Activated naive CD8-positive, alpha-beta T cell treated with anti-CD3 and anti-CD28 coated beads, Interleukin-2, amount 50 U/mL, for 24 hours (primary cell): ENCODE measurements at regions not wholly inside any gene's neighbourhood (a gene's known extent, or its start where the extent isn't known, plus 50 kb on each side); places are given as distances from the start of the nearest gene placed in this dataset.
"Not testable (repeated sequence)": the region's sequence is repeated elsewhere in the genome, so short reads cannot be mapped to it uniquely, and the experiment has no call there.

Experiments
- ATAC-seq: fragments of 150-1000 bp; cut with Tn5 transposase; one replicate; pipeline ENCODE4 v1.10.0; 2021
- DNase-seq: peaks from one replicate; pipeline ENCODE4 v3.0.0; 2021
- H3K27ac Mint-ChIP-seq: one replicate; pipeline ENCODE4 v1.8.0; 2021; ENCODE audit warnings: mild to moderate bottlenecking, mixed read lengths
- H3K27me3 Mint-ChIP-seq: one replicate; pipeline ENCODE4 v1.8.0; 2021; ENCODE audit warnings: mixed read lengths
- H3K36me3 Mint-ChIP-seq: one replicate; pipeline ENCODE4 v1.8.0; 2021; ENCODE audit warnings: low read depth, mixed read lengths
- H3K4me1 Mint-ChIP-seq: one replicate; pipeline ENCODE4 v1.8.0; 2021; ENCODE audit warnings: mixed read lengths
- H3K4me3 Mint-ChIP-seq: one replicate; pipeline ENCODE4 v1.8.0; 2021; ENCODE audit warnings: mild to moderate bottlenecking, moderate library complexity, mixed read lengths
- H3K9me3 Mint-ChIP-seq: one replicate; pipeline ENCODE4 v1.8.0; 2021; ENCODE audit warnings: mixed read lengths

- not testable (repeated sequence) for ATAC-seq, H3K27me3 Mint-ChIP-seq, H3K4me3 Mint-ChIP-seq, H3K36me3 Mint-ChIP-seq, H3K4me1 Mint-ChIP-seq, DNase-seq, H3K27ac Mint-ChIP-seq, H3K9me3 Mint-ChIP-seq
Observed at GRCh38 chr16:65813879-65814278, 552.6 kb upstream of the CDH5 start.

GRCh38 chr16:65809627-65810026 lies 556.9 kb upstream of the CDH5 start:
- Mint-ChIP-seq H3K4me3 (no peak overlapping the region), H3K27ac (no peak overlapping the region), H3K9me3 (peaks cover 12% of the 10 kb centered on the region), H3K4me1 (no peaks in the 10 kb centered on the region), H3K27me3 (peaks cover 8% of the 10 kb centered on the region), H3K36me3 (no peaks in the 10 kb centered on the region)
- DNase-seq (no peak), ATAC-seq (no peak)

DNA sequence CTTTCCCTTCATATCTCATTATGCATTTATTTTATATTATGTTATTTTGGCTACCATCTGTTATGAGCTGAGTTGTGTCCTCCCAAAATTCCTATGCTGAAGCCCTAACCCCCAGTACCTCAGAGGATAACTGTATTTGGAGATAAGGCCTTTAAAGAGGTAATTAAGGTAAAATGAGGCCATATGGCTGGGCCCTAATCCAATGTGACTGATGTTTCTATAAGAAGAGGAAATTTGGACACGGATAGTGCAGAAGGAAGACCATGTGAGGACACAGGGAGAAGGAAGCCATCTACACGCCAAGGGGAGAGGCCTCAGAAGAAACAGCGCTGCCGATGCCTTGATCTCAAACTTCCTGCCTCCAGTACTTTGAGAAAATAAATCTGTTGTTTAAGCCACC lies 557.7 kb upstream of the CDH5 start:
- no peak for ATAC-seq
- peaks cover 12% of the 10 kb centered on the region for H3K9me3 Mint-ChIP-seq
- DNase-seq, result no peak
- H3K4me3 Mint-ChIP-seq, result no peak overlapping the region
- no peak overlapping the region for H3K27ac Mint-ChIP-seq
- H3K27me3 Mint-ChIP-seq, result peaks cover 8% of the 10 kb centered on the region
- H3K36me3 Mint-ChIP-seq, result no peaks in the 10 kb centered on the region
- H3K4me1 Mint-ChIP-seq, result no peaks in the 10 kb centered on the region

- DNase-seq (no peak), ATAC-seq (no peak)
- Mint-ChIP-seq H3K4me1 (no peaks in the 10 kb centered on the region), H3K4me3 (no peak overlapping the region), H3K36me3 (no peaks in the 10 kb centered on the region), H3K27me3 (peaks cover 8% of the 10 kb centered on the region), H3K9me3 (peaks cover 9% of the 10 kb centered on the region), H3K27ac (no peak overlapping the region)
Observed at GRCh38 chr16:65807858-65808257, 558.6 kb upstream of the CDH5 start.

DNA sequence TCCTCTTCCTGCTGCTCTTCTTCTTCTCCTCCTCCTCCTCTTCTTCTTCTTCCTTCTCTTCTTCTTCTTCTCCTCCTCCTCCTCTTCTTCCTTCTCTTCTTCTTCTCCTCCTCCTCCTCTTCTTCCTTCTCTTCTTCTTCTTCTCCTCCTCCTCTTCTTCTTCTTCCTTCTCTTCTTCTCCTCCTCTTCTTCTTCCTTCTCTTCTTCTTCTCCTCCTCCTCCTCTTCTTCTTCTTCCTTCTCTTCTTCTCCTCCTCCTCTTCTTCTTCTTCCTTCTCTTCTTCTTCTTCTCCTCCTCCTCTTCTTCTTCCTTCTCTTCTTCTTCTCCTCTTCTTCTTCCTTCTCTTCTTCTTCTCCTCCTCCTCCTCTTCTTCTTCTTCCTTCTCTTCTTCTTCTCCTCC lies 560.8 kb upstream of the CDH5 start:
- ATAC-seq, H3K27ac Mint-ChIP-seq, DNase-seq, H3K27me3 Mint-ChIP-seq, H3K4me1 Mint-ChIP-seq, H3K4me3 Mint-ChIP-seq, H3K9me3 Mint-ChIP-seq, H3K36me3 Mint-ChIP-seq: not testable (repeated sequence)

DNA sequence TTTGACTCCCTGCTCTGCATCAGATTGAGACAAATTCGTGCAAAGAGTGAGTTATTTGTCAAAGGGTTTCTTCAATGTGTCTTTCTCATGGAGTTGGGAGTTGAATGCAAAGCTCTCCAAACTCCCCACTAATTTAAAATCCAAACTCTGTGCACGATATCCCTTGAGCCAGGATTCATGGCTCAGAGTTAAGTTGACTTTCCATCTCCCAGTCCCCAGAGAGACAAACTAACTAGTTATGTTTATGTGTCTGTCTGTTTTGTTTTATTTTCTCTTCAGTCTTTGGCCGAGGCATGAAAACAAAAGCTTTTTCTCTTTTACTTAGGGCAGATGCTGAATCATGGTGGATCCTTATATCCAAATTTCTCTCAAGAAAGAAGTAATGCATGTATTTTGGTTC lies 570.0 kb upstream of the CDH5 start:
- Mint-ChIP-seq H3K4me1 (no peaks in the 10 kb centered on the region), H3K36me3 (no peaks in the 10 kb centered on the region), H3K9me3 (peaks cover 4% of the 10 kb centered on the region), H3K27ac (no peak overlapping the region), H3K4me3 (no peak overlapping the region), H3K27me3 (peaks cover 2% of the 10 kb centered on the region)
- DNase-seq, result no peak
- ATAC-seq, result no peak

DNA sequence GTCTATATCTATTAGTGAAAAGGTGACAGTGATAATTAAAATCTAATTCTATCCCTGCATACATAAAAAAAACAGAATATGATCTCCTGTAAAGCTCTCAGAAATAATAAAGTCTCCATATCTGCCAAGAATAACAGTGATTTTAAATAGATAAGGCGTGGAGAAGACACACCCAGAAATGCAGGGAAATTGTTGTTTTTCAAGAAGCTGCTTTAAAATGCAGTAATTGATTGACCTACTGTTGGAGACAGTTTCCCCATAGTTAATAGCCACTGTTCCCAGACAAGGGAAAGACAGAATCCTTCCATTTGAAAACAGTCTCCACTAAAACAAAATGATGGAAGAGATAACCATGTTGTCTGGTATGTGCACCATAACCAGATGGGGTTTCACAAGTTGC lies 571.5 kb upstream of the CDH5 start:
- Mint-ChIP-seq H3K4me1 (no peaks in the 10 kb centered on the region), H3K36me3 (no peaks in the 10 kb centered on the region), H3K27ac (no peak overlapping the region), H3K4me3 (no peak overlapping the region), H3K9me3 (peaks cover 4% of the 10 kb centered on the region), H3K27me3 (peaks cover 2% of the 10 kb centered on the region)
- DNase-seq (no peak), ATAC-seq (no peak)

- ATAC-seq, result no peak
- no peak for DNase-seq
- H3K36me3 Mint-ChIP-seq, result no peaks in the 10 kb centered on the region
- no peaks in the 10 kb centered on the region for H3K4me1 Mint-ChIP-seq
- H3K4me3 Mint-ChIP-seq, result no peak overlapping the region
- peaks cover 4% of the 10 kb centered on the region for H3K9me3 Mint-ChIP-seq
- peaks cover 2% of the 10 kb centered on the region for H3K27me3 Mint-ChIP-seq
- no peak overlapping the region for H3K27ac Mint-ChIP-seq
Observed at GRCh38 chr16:65793781-65794180, 572.7 kb upstream of the CDH5 start.

DNA sequence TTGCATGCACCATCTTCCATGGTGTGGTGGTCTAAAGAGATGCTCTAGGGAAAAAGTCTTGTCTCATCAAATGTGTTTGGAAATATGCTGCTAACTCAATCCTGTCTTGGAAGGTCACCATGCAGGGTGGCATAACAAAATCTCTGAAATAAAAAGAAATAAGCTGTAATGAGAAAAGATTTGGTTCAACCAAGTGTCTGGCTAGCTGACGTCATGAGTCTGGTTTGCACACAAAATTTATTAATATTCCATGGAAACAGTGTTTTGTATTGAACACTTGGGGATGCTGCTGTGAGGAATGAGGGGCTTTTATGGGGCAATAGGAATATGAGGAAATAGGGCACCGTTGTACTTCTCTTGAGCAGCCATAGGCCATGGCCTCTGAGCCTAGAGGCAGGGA lies 575.7 kb upstream of the CDH5 start:
- Mint-ChIP-seq H3K9me3 (no peaks in the 10 kb centered on the region), H3K27me3 (no peaks in the 10 kb centered on the region), H3K4me1 (no peaks in the 10 kb centered on the region), H3K36me3 (no peaks in the 10 kb centered on the region), H3K4me3 (no peak overlapping the region), H3K27ac (no peak overlapping the region)
- ATAC-seq (no peak), DNase-seq (no peak)

- no peaks in the 10 kb centered on the region for H3K36me3 Mint-ChIP-seq
- no peaks in the 10 kb centered on the region for H3K27me3 Mint-ChIP-seq
- no peaks in the 10 kb centered on the region for H3K4me1 Mint-ChIP-seq
- no peak overlapping the region for H3K4me3 Mint-ChIP-seq
- peaks cover 3% of the 10 kb centered on the region for H3K9me3 Mint-ChIP-seq
- no peak for DNase-seq
- no peak for ATAC-seq
- H3K27ac Mint-ChIP-seq, result no peak overlapping the region
Observed at GRCh38 chr16:65789161-65789945, 577.1 kb upstream of the CDH5 start.

DNA sequence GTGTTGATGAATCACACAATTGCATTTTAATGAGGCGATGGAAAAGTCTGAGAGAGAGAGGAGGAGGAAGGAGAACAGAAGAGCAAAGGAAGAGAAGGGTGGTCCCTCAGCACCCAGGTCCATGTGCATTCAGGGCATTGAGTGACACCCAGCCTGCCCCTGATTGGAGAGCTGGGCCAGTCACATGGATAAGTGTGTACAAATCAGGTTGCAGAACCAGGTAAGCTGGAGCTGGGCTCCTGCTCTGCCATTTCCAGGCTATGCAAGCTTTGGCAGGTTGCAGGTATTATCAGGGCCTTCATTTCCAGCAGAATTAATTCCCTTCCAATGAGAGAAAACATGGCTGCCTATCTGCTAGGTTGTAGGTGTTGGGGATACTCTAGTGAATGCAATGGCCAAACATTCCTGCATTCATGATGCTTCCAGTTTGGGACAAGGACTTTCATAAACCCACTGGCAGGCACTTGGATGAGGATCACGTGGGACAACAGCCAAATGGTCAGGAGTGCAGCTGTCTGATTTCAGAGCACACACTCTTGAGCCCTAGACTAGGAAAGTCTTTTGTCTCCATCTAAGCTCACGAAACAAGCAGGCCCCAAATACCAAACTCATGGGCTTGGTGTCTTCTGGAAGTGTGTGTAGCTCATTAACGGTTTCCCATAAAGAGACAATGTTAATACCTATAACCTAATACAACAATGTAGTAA lies 577.9 kb upstream of the CDH5 start:
- no peaks in the 10 kb centered on the region for H3K4me1 Mint-ChIP-seq
- H3K27ac Mint-ChIP-seq, result no peak overlapping the region
- ATAC-seq (no peak), DNase-seq (no peak)
- no peaks in the 10 kb centered on the region for H3K27me3 Mint-ChIP-seq
- H3K9me3 Mint-ChIP-seq, result peaks cover 3% of the 10 kb centered on the region
- no peaks in the 10 kb centered on the region for H3K36me3 Mint-ChIP-seq
- H3K4me3 Mint-ChIP-seq, result no peak overlapping the region

DNA sequence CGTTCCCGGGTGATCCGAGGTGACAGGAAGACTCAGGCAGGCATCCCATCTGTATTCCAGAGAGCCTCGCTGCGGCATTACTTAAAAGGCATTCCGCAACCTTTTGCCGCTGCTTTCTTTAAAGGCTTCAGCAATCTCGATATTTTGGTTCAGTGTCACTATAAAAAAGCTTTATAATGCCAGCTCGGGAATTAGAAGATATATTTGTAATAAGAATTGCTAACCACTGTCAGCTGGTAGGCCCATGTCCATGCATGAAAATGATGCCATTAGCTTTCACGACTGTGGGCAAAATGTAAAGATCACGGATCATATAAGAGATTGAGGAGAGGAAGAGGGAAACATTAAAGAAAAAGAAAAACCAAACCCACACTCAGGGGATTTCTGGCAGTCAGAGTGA lies 578.6 kb upstream of the CDH5 start:
- ATAC-seq, result no peak
- Mint-ChIP-seq H3K9me3 (peaks cover 3% of the 10 kb centered on the region), H3K4me3 (no peak overlapping the region)

GRCh38 chr16:65786916-65787315 lies 579.6 kb upstream of the CDH5 start:
- no peak overlapping the region for H3K4me3 Mint-ChIP-seq
- H3K9me3 Mint-ChIP-seq, result peaks cover 3% of the 10 kb centered on the region
- no peaks in the 10 kb centered on the region for H3K4me1 Mint-ChIP-seq

More for the DNA sequence above, 578.6 kb upstream of the CDH5 start:
- no peak for DNase-seq
- Mint-ChIP-seq H3K36me3 (no peaks in the 10 kb centered on the region), H3K27me3 (no peaks in the 10 kb centered on the region), H3K27ac (no peak overlapping the region), H3K4me1 (no peaks in the 10 kb centered on the region)

GRCh38 chr16:65783709-65784474 lies 582.6 kb upstream of the CDH5 start:
- Mint-ChIP-seq H3K27me3 (no peaks in the 10 kb centered on the region), H3K4me3 (no peak overlapping the region), H3K4me1 (no peaks in the 10 kb centered on the region), H3K27ac (no peak overlapping the region), H3K9me3 (peaks cover 8% of the 10 kb centered on the region), H3K36me3 (no peaks in the 10 kb centered on the region)
- ATAC-seq, result no peak
- no peak for DNase-seq

More at GRCh38 chr16:65786916-65787315, 579.6 kb upstream of the CDH5 start:
- Mint-ChIP-seq H3K27me3 (no peaks in the 10 kb centered on the region), H3K36me3 (no peaks in the 10 kb centered on the region), H3K27ac (no peak overlapping the region)
- ATAC-seq (no peak), DNase-seq (no peak)
